ENCODE measurements at regions not wholly inside any gene's neighbourhood (a gene's known extent, or its start where the extent isn't known, plus 50 kb on each side); places are given as distances from the start of the nearest gene placed in this dataset.

GRCh38 chr9:13896047-13896446 lies 417.9 kb downstream of the NFIB start:
- no peak for TF ChIP-seq TEAD4 (IDR thresholded peaks at IDR 0.05)
- no peak for TF ChIP-seq USF1 (IDR thresholded peaks at IDR 0.05)
- no peak for TF ChIP-seq RAD21 (IDR thresholded peaks at IDR 0.05; ENCODE audit: low read depth)
- TF ChIP-seq REST (IDR thresholded peaks at IDR 0.05; ENCODE audit: low read depth), result no peak
- no peak for TF ChIP-seq EP300 (IDR thresholded peaks at IDR 0.05; ENCODE audit: borderline replicate concordance)
- TF ChIP-seq ZBTB7A (IDR thresholded peaks at IDR 0.05; ENCODE audit: low read depth), result no peak
- no peak for TF ChIP-seq CREB1 (IDR thresholded peaks at IDR 0.05; ENCODE audit: low read depth)
- no peak for TF ChIP-seq FOXM1 (IDR thresholded peaks at IDR 0.05; ENCODE audit: borderline replicate concordance, low read depth)
- no peak for TF ChIP-seq CEBPB (IDR thresholded peaks at IDR 0.05)
- no peak for TF ChIP-seq TAF1 (IDR thresholded peaks at IDR 0.05; ENCODE audit: low read depth)
- TF ChIP-seq MAX (IDR thresholded peaks at IDR 0.05), result no peak

- TF ChIP-seq TAF1 (IDR thresholded peaks at IDR 0.05; ENCODE audit: low read depth) (no peak), ZBTB7A (IDR thresholded peaks at IDR 0.05; ENCODE audit: low read depth) (no peak), MAX (IDR thresholded peaks at IDR 0.05) (no peak), USF1 (IDR thresholded peaks at IDR 0.05) (no peak), REST (IDR thresholded peaks at IDR 0.05; ENCODE audit: low read depth) (no peak)
These were observed 428.7 kb downstream of the NFIB start for GRCh38 chr9:13885258-13885657.

GRCh38 chr9:13879981-13880380 lies 434.0 kb downstream of the NFIB start:
- TF ChIP-seq EP300 (IDR thresholded peaks at IDR 0.05; ENCODE audit: borderline replicate concordance) (no peak), CREB1 (IDR thresholded peaks at IDR 0.05; ENCODE audit: low read depth) (no peak), TEAD4 (IDR thresholded peaks at IDR 0.05) (no peak), REST (IDR thresholded peaks at IDR 0.05; ENCODE audit: low read depth) (no peak), NFIC (IDR thresholded peaks at IDR 0.05) (no peak), TCF12 (IDR thresholded peaks at IDR 0.05; ENCODE audit: low read depth) (no peak), YY1 (IDR thresholded peaks at IDR 0.05; ENCODE audit: low read depth) (no peak), USF1 (IDR thresholded peaks at IDR 0.05) (no peak), RAD21 (IDR thresholded peaks at IDR 0.05; ENCODE audit: low read depth) (no peak), FOXM1 (IDR thresholded peaks at IDR 0.05; ENCODE audit: borderline replicate concordance, low read depth) (no peak), MAX (IDR thresholded peaks at IDR 0.05) (no peak), TAF1 (IDR thresholded peaks at IDR 0.05; ENCODE audit: low read depth) (no peak), EGR1 (IDR thresholded peaks at IDR 0.05) (no peak), ZBTB7A (IDR thresholded peaks at IDR 0.05; ENCODE audit: low read depth) (no peak), CEBPB (IDR thresholded peaks at IDR 0.05) (no peak)

- TF ChIP-seq CEBPB (IDR thresholded peaks at IDR 0.05) (no peak), CREB1 (IDR thresholded peaks at IDR 0.05; ENCODE audit: low read depth) (no peak), USF1 (IDR thresholded peaks at IDR 0.05) (no peak), TEAD4 (IDR thresholded peaks at IDR 0.05) (no peak), FOXM1 (IDR thresholded peaks at IDR 0.05; ENCODE audit: borderline replicate concordance, low read depth) (no peak), ZBTB7A (IDR thresholded peaks at IDR 0.05; ENCODE audit: low read depth) (no peak), YY1 (IDR thresholded peaks at IDR 0.05; ENCODE audit: low read depth) (no peak)
These were observed 434.9 kb downstream of the NFIB start for GRCh38 chr9:13879011-13879410.
